Fibroblast of villous mesenchyme (primary cell): ENCODE measurements at regions not wholly inside any gene's neighbourhood (a gene's known extent, or its start where the extent isn't known, plus 50 kb on each side); places are given as distances from the start of the nearest gene placed in this dataset.

ENCODE experiments used
- DNase-seq: peaks from one replicate; pipeline ENCODE4 v3.0.0-alpha.2; 2010; ENCODE audit warnings: low read depth
- H3K4me3 ChIP-seq: 2 replicates; pipeline ENCODE4 v1.5.1; 2011; ENCODE audit warnings: low read depth, mild to moderate bottlenecking, low read length
- CTCF ChIP-seq: IDR thresholded peaks from 2 replicates; pipeline ENCODE4 v1.5.1; 2012; ENCODE audit warnings: low read depth, mild to moderate bottlenecking, low read length; ENCODE audit not compliant: insufficient read depth

GRCh38 chr13:104967836-104968630 is 1567.4 kb downstream of the EFNB2 start:
- no peak for DNase-seq
- no peak overlapping the region for H3K4me3 ChIP-seq
- no peak for TF ChIP-seq CTCF

- H3K4me3 ChIP-seq: no peak overlapping the region
- no peak for TF ChIP-seq CTCF
- no peak for DNase-seq
Observed at GRCh38 chr13:104967376-104967775, 1568.1 kb downstream of the EFNB2 start.

GRCh38 chr13:104962411-104962810 is 1573.1 kb downstream of the EFNB2 start:
- H3K4me3 ChIP-seq: no peak overlapping the region
- DNase-seq: no peak
- TF ChIP-seq CTCF: no peak

GRCh38 chr13:104961246-104961645 is 1574.2 kb downstream of the EFNB2 start:
- no peak for DNase-seq
- TF ChIP-seq CTCF: no peak
- H3K4me3 ChIP-seq: no peak overlapping the region

- peak; percentile 53 for DNase-seq
- no peak overlapping the region for H3K4me3 ChIP-seq
- TF ChIP-seq CTCF: no peak
Observed at GRCh38 chr13:104954210-104954609, 1581.3 kb downstream of the EFNB2 start.

- no peak overlapping the region for H3K4me3 ChIP-seq
- no peak for TF ChIP-seq CTCF
- peak; percentile 33 for DNase-seq
Observed at GRCh38 chr13:104953588-104953987, 1581.9 kb downstream of the EFNB2 start.
